Right ventricle myocardium inferior (tissue), 1 donor: ENCODE measurements at regions not wholly inside any gene's neighbourhood (a gene's known extent, or its start where the extent isn't known, plus 50 kb on each side); places are given as distances from the start of the nearest gene placed in this dataset.

Experiments
- ATAC-seq: fragments of 200-7000 bp; cut with Tn5 transposase; one replicate; pipeline ENCODE4 v1.9.1; 2020; ENCODE audit warnings: mild to moderate bottlenecking, moderate library complexity
- DNase-seq: peaks from one replicate; pipeline ENCODE4 v3.0.0; 2021; ENCODE audit errors: missing footprints
- intact Hi-C: fragments of 100-400 bp; cut with DNase I; formaldehyde crosslinking; loops from one replicate; pipeline ENCODE4 v1.11.0; 2022
- donor health status: DM: no; HTN: yes; CAD: no; lungs with severe emphysema.

DNA sequence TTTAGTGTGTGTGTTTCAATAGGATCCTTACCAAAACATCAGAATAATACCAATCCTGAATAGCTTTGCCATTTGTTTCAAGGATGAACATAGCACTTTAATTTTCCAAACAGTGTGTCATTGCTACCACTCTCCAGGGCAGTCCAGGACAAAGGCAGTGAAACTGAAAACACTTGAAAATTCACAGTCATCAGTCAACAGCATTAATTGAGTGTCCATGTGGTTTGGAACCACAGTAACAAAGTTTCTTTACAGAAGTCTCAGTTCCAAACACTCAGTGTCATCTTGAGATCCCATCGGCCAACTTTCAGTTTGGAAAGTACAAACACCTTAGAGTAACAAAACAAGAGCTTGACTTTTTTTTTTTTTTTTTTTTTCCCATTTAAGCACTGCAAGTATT lies 228.4 kb upstream of the SOX5 start:
- ATAC-seq, result no peak

DNA sequence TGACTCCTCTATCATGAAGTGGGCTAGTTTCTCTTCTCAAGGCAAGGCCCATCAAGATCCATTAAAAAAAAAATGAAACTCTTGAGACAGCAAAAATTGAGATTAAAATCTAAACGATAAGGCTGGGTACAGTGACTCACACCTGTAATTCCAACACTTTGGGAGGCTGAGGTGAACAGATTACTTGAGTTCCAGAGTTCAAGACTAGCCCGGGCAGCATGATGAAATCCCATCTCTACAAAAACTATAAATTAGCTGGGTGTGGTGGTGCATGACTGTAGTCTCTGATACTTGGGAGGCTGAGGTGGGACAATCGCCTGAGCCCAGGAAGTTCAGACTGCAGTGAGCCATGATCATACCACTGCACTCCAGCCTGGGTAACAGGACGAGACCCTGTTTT lies 226.5 kb upstream of the SOX5 start:
- no peak for ATAC-seq
- intact Hi-C loops, result no loop called here
- DNase-seq, result no peak

More for the DNA sequence above, 228.4 kb upstream of the SOX5 start:
- intact Hi-C loops, result no loop called here
- DNase-seq, result no peak

DNA sequence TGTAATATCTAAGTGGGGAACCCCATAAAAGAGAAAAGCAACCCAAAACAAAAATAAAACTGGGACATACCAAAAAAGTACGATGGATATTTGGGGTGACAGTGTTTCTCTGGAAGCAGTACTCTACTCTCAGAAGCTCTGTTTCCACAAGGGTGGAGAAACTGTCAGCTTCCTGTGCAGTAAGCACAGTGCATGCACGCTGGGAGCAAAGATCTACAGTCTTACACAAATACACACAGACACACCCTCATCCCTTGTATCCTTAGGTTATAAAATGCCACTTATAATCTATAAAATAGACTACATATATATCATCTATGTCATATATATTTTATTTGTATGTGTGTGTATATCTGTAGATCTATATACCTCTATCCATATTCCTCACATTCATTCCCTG lies 225.8 kb upstream of the SOX5 start:
- intact Hi-C loops, result no loop called here
- DNase-seq (no peak), ATAC-seq (no peak)

DNA sequence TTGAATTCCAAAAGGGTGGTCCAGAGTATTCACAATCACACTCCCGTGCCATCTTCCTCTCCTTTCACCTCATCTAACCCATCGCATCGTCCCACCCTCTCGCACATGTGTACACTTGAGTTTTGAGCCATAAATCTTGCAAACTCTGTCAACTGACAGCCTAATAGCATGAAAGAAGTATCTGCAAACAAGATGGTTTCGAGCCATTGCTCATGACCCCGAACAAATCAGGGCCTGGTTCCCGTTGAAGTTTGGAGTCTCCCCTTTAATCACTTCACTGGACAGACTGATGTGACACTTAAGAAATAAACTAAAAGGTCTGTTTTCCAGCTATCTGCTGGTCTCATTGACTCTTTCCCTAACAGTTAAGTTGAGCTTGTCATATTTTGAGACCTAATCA lies 223.6 kb upstream of the SOX5 start:
- intact Hi-C loops, result no loop called here
- DNase-seq, result no peak
- no peak for ATAC-seq

DNA sequence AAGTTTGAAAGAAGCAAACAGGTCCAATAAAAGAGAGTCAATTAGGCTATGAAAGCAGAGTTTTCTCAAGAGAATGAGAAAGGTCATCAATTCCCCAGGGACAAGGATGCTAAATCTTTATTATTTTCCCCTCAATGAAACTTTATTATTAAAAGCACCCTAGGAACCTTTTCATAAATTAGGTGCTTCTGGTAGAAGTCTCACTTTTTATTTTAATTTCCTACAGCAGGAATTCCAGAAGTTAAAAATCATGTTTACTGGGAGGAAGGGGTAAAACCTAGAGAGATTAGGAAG lies 223.2 kb upstream of the SOX5 start:
- ATAC-seq, result no peak
- DNase-seq, result no peak
- intact Hi-C loops, result no loop called here

DNA sequence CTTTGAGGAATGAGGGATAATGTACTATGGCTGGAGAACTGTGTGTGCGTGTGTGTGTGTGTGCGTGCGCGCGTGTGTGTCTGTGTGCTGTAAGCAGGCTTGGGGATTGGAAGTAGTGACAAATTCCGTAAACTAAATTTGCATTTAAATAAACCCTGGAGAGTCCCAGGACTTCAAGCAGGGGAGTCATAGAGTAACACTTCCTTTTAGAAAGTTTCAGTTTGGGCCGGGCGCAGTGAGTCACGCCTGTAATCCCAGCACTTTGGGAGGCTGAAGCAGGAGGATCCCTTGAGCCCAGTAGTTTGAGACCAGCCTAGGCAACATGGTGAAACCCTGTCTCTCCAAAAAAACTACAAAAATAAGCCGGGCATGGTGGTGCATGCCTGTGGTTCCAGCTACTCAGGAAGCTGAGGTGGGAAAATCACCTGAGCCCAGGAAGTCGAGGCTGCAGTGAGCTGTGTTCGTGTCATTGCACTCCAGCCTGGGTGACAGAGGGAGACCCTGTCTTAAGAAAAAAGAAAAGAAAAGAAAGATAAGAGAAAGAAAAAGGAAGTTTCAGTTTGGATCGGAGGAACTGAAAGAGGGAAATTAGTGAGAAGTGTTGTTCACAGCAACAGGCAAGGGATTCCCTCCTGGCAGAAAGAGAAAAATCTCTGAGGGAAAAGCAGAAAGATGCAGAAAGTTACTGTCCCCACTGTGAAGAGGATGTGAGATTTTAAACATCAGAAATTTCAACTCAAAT lies 222.7 kb upstream of the SOX5 start:
- intact Hi-C loops, result no loop called here
- no peak for DNase-seq
- no peak for ATAC-seq

DNA sequence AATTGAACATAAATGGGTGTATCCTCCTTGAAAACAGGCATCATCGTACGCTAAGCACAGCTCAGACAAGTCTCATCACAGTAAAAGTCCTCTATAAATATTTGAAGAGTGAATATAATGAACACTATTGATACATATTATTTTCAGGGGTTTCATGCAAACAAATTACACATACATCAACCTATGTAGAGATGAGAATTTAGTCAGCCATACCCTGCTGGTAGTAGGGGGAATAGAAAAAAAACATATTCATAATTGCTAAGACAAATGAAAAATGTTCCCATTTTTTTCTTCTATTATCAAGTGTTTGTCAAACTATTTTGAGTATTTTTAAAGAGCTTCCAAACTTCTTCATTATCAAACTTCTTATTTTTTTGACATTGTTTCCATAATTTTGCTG lies 205.6 kb upstream of the SOX5 start:
- intact Hi-C loops, result no loop called here
- ATAC-seq (no peak), DNase-seq (no peak)

DNA sequence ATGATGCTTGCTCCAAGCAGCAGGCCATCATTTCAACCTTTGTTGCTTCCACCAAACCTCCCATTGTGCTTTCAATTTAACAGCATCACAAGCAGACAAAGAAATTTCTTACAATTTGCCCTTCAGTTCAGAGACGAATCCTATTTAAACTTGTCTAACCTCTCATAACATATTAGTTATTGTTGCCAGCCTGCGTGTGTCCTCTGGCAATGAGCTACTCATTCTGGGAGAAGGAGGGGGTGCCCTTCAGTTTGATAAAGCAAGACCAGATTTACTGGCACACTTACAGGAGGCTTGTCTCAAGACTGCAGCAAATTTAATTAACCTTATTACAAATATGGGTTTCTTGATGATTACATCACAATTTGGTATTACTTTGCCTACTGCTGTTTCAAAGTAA lies 203.6 kb upstream of the SOX5 start:
- DNase-seq, result no peak
- intact Hi-C loops, result no loop called here
- ATAC-seq, result no peak

DNA sequence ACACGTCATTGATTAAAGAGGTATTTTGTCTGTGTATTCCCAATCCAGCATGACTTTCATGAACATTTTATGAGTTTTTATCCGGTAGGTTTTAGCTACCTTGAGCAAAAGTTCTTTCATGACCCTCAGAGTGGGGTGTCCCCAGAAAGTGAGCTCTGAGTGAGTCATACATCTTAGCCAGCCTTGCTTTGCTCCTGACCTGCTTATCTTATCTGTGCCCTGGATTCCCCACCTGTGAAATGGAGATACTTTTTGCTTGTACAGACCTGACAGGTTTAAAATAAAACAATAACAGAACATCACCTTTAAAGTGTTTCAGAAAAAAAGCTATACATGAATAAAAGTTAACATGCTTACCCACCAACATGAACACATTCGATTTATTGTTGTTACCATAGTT lies 202.8 kb upstream of the SOX5 start:
- ATAC-seq, result no peak
- DNase-seq, result no peak
- intact Hi-C loops, result no loop called here

DNA sequence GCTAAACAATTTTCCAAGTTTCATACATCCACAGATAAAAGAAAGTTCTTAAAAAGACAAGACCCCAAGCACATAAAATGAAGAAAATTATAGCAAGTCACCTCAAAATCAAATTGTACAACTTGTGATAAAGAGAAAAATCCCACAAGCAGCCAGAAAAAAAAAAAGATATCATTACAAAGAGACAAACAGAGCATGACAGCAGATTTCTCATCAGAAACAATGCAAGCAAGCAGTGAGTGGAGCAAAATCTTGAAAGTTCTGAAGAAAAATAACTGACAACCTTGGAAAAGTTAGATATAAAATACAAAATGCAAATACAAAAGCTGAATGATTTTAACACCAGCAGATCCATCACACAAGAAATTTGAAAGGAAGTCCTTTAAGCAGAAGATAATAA lies 194.5 kb upstream of the SOX5 start:
- intact Hi-C loops, result no loop called here
- no peak for DNase-seq
- ATAC-seq, result no peak

DNA sequence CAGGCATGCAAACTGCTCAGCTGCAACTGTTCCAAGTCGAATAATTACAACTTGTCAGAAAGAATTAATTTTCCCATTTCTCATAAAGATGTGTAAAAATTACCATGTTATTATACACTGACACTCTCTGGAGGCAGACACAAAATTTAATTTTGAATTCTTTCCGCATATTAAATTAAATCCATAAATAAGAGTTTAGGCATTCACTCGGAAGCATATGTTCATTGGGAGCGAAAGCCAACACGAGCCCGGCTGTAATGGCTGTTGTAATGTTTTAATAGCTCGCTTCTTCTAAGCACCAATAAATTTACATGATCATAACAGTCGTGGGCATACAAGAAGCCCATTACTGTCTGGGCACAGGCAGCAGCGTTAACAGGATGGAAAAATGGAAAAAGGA lies 189.6 kb upstream of the SOX5 start:
- DNase-seq (no peak), ATAC-seq (no peak)
- intact Hi-C loops, result no loop called here

DNA sequence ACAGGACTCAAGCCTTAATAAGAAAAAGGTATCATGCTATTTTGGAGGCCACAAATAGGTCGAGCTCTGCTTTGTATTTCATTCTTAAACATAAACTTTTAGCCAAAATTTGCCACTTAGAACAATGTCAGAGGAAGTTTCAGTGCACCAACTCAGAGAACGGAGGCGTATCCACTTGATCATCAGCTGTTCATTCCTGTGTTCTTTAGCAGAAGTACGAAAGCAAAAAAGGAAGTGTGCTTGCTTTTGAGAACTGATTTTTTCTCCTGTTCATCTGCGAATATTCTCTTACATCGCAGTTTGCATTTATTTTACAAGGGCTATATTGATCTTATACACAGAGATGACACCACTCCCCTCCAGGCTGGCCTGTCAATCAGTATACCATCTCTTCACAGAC lies 188.6 kb upstream of the SOX5 start:
- DNase-seq, result no peak
- intact Hi-C loops, result no loop called here
- ATAC-seq, result no peak

DNA sequence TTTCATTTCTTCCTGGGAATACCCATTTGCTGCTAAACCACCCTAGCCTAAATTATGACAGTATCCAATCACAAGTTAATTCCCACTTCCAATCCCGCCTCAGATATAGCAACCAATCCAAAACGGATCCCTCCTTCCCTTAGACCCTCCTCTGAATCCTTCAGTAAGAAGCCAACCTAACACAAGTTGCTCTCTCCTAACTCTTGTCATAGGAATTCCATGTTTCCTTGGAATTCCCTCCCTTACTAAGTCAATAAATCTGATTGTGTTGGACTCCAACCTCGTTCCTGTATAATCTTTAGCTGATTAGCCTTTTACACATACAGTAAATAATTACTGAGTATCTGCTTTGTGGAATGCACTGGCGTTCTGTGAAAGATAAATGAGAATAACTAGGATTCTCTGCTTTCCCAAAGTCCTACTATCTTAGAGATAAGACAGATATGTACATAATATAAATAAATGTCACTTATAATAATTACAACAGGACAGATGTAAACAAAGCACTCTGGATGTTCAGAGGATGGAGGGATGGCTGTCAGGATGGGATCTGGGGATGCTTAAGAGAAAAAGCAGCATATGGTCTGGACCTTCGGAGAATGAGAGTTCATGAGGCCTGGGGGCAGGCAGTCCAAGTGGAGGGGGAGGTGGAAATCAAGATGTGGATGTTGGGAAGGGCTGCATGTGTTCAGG lies 185.8 kb upstream of the SOX5 start:
- DNase-seq, result no peak
- no peak for ATAC-seq
- intact Hi-C loops, result no loop called here

DNA sequence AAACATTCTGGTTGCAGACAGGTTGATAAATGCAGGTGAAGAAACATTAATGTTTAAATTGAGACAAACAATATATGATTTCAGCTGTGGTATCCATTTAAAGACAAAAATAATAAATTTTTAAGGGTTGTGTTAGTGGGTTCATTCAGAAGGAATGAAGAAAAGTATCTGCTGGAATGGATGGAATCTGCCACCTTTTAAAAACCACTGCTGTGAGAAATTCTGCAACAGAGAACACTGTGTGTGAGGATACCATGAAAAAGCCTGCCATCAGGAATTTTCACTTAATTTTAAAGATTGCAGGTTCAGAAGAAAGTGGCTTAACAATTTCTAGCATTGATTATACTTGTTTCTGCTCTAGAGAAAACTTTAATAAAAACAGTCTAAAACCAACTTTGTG lies 184.6 kb upstream of the SOX5 start:
- DNase-seq, result no peak
- no peak for ATAC-seq
- intact Hi-C loops, result no loop called here

DNA sequence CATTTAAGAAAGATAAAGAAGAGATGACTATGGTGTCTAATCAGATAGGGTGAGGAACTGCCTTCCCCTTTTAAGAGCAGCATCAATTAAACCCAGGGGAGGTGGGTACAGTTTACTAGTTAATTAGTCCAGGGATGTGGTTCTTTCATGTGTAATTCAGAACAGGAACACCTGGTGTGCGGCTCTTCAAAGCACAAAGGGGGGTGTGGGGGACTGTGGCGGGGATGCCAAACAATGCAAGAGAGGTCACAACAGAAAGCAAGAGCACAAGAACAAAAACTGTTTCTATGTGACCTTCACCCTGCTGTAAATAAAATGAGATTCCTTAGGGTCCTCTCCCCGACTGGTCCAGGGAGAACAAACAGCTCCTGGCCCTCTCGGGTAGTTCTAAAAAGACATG lies 183.9 kb upstream of the SOX5 start:
- no peak for DNase-seq
- intact Hi-C loops, result no loop called here
- ATAC-seq, result no peak

DNA sequence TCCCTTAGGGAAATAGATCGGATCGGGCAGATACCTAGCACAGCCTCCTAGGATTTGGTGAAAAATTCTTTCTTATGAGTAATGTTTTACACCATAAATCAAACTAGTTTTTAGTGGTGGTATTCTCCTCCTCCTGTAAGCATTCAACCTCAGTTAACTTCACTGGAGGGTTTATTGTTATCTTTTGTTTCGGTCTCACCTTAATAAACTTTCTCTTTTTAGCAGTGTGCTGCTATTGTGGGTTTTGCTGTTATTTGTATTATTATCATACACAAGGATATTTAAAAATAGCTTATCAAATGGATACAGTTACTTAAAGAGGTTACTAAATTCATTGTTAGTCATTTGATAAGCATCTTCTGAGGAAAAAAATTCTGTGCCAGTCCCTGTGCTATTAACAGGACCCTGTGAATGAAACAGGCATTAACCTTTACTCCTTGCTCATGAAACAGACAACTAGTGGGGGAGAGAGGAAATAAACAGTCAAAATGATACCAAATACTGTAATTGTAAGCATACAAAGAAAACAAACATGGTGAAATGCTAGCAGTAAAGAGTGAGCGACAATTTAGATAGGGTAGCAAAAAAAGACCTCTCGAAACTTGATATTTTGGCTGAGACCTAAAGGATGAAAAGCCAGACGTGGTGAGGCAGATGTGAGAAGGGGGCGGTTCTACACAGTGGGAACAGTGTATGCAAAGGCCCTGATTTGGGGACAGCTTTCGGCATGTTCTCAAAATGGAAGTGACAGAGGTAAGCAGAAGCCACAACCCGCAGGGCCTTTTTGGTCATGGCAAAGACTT lies 178.7 kb upstream of the SOX5 start:
- intact Hi-C loops, result no loop called here

DNA sequence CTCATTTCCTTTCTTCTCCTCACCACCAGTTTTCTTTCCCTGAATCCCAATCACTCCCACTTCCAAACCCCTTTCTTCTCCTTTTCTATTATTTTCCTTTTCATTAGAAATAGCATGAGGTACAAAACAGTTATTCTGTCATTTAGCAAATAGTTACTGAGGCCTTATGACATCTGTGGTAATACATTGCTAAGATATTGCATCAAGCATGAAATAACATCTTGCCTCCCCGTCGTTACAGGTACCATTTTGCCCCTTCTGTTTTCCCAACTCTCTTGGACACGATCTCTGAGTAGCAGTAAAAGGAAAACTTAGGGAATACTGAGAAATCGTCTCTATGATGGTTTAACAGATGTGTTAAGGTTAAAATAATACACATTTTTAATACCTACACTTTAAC lies 175.8 kb upstream of the SOX5 start:
- intact Hi-C loops, result no loop called here
- DNase-seq (no peak), ATAC-seq (no peak)

More for the DNA sequence above, 178.7 kb upstream of the SOX5 start:
- ATAC-seq (no peak), DNase-seq (no peak)

DNA sequence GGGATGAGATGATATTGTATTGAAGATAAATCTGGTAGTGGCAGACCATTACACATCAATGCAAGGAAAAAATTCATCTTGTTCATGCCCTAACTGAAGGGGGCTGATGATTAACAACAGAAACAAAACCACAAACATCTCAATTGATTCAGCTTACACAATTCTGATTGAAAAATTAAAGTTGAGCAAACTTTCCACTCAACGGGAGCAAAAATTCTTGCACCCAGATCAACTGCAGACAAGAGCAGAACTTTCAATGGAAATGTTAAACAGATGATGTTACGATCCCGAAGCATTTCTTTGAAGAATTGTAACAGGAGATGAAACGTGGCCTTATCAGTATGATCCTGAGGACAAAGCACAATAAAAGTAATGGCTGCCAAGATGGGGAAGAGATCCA lies 172.4 kb upstream of the SOX5 start:
- DNase-seq (no peak), ATAC-seq (no peak)
- intact Hi-C loops, result no loop called here

DNA sequence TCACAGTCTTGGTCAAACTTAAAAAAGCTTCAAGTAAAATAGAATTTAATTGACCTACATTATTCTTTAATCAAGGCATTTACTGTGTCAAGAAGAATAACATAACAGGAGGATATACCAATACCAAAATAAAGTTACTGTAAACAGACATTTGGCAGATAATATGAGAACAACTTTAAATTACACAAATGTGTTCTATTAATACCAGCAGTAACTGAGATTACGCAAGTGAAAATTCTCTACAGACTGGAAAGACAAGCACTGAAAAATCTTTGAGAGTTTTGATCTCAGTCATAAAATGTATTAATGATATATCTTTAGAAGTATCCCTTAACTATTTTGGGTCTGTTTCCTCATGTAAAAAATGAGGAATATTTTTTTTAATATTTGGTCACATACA lies 169.2 kb upstream of the SOX5 start:
- ATAC-seq, result no peak
- DNase-seq, result no peak
- intact Hi-C loops, result no loop called here

DNA sequence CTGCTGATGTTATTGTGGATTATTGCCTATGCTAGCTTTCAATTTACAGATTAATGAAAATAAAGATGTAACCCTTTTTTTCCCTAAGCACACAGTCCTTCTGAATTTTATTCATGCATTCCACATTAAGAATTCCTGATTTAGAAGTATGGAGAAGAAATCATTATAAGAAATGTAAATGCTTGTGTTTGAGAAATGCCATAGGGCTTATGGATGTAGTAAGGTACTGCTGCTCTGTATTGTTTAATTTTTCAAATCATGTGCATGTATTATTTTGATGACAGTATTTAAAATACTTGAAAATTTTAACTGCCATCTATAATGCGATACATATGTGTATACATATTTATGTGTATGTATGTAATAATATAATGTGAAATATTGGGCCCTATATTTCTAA lies 167.1 kb upstream of the SOX5 start:
- intact Hi-C loops, result no loop called here
- ATAC-seq, result no peak
- no peak for DNase-seq
